Heart left ventricle (tissue), 13 donors: ENCODE measurements at regions not wholly inside any gene's neighbourhood (a gene's known extent, or its start where the extent isn't known, plus 50 kb on each side); places are given as distances from the start of the nearest gene placed in this dataset.

ENCODE experiments used
- CTCF ChIP-seq, 12 donors: fragments of 200-600 bp; sonication (generic) in 4 of 12; IDR thresholded peaks; one replicate each; pipeline versions ENCODE4 v1.5.0 to v1.8.0; 2018 to 2022; ENCODE audit warnings: antibody characterized with exemption in 12 of 12, mild to moderate bottlenecking in 5 of 12
- POLR2A ChIP-seq, 2 donors: fragments of 450-650 bp; IDR thresholded peaks; one replicate each; pipeline ENCODE4 v1.6.1; 2017; ENCODE audit warnings: antibody characterized with exemption in 2 of 2, mild to moderate bottlenecking in 2 of 2, moderate library complexity in 2 of 2
- donor health status: ischemic (EF 13 %, LVEDD 7.1; RV severe dilation, severe dysfunction).
- donor health status: DM: no; HTN: yes; CAD: no.
- donor health status: DM: no; HTN: no; CAD: no.
- donor health status: ischemic (EF 25% LVEDD 6.9; RV normal size, moderate dysfunction).
- donor health status: ischemic (EF 25% LVEDD 5.7; RV mildly dilated, moderate dysfunction).
- donor health status: ischemic (EF 35%, LVEDD 5.7; RV mildly dilated, moderate dysfunction).
- donor health status: nonischemic (EF 11% LVEDD 7.7; RV severe dilation, severe dysfunction).
- donor health status: DM: yes; HTN: yes; CAD: no.
- donor health status: PGD.
- donor health status: ischemic (EF 29% LVEDD 5.4; RV normal size, mild dysfunction).
- donor health status: nonischemic (EF 23%, LVEDD 6.1; RV moderate dilation, normal function).

GRCh38 chr3:144270100-144270499, 298.5 kb downstream of the DIPK2A start:
- no peak for TF ChIP-seq POLR2A (IDR thresholded peaks at IDR 0.05)
- TF ChIP-seq CTCF (IDR thresholded peaks at IDR 0.05), result no peak
